ENCODE measurements at regions not wholly inside any gene's neighbourhood (a gene's known extent, or its start where the extent isn't known, plus 50 kb on each side); places are given as distances from the start of the nearest gene placed in this dataset.

GRCh38 chr17:73773702-73774101 lies 129.5 kb upstream of the SDK2 start:
- TF ChIP-seq CTCF (IDR thresholded peaks at IDR 0.05) (no peak), POLR2A (IDR thresholded peaks at IDR 0.05) (no peak)

Data from right lobe of liver (tissue), 4 donors.